OCI-LY1 (cell line): ENCODE measurements at regions not wholly inside any gene's neighbourhood (a gene's known extent, or its start where the extent isn't known, plus 50 kb on each side); places are given as distances from the start of the nearest gene placed in this dataset.

Experiments used
- H2AFZ ChIP-seq: fragments of 200-600 bp; sonication (generic), shearing (Covaris generic); 2 replicates; pipeline ENCODE4 v1.6.0; 2014; ENCODE audit warnings: antibody characterized with exemption, mild to moderate bottlenecking, low read length
- H3F3A ChIP-seq: fragments of 200-600 bp; sonication (generic), shearing (Covaris generic); 2 replicates; pipeline ENCODE4 v1.6.0; 2014; ENCODE audit warnings: mild to moderate bottlenecking, antibody characterized with exemption, low read length, moderate library complexity; ENCODE audit not compliant: insufficient read depth
- H3K27ac ChIP-seq: fragments of 200-600 bp; sonication (generic); 2 replicates; pipeline ENCODE4 v1.5.1; 2014; ENCODE audit warnings: low read length, mixed run types, mild to moderate bottlenecking, low read depth; ENCODE audit not compliant: poor library complexity, severe bottlenecking
- H3K27me3 ChIP-seq: fragments of 200-600 bp; sonication (generic); 2 replicates; pipeline ENCODE4 v1.6.0; 2014; ENCODE audit warnings: antibody characterized with exemption, mild to moderate bottlenecking, low read length, moderate library complexity; ENCODE audit not compliant: insufficient read depth
- H3K36me3 ChIP-seq: fragments of 200-600 bp; sonication (generic); 2 replicates; pipeline ENCODE4 v1.6.1; 2014; ENCODE audit warnings: mild to moderate bottlenecking, antibody characterized with exemption, low read length, moderate library complexity, mixed read lengths; ENCODE audit not compliant: insufficient read depth
- H3K4me1 ChIP-seq: fragments of 200-600 bp; sonication (generic); 2 replicates; pipeline ENCODE4 v1.5.1; 2014; ENCODE audit warnings: mild to moderate bottlenecking, low read length, moderate library complexity; ENCODE audit not compliant: insufficient read depth, severe bottlenecking
- H3K4me2 ChIP-seq: fragments of 200-600 bp; sonication (generic), shearing (Covaris generic); 2 replicates; pipeline ENCODE4 v1.6.1; 2014; ENCODE audit warnings: low read length
- H3K4me3 ChIP-seq: fragments of 200-600 bp; sonication (generic); 2 replicates; pipeline ENCODE4 v1.5.1; 2014; ENCODE audit warnings: low read length, low read depth, mild to moderate bottlenecking, mixed read lengths; ENCODE audit not compliant: poor library complexity, severe bottlenecking
- H3K79me2 ChIP-seq: fragments of 200-600 bp; shearing (Covaris generic); 2 replicates; pipeline ENCODE4 v1.6.1; 2016; ENCODE audit warnings: mixed run types, low read length, mixed read lengths; ENCODE audit not compliant: insufficient read depth
- H3K9ac ChIP-seq: fragments of 200-600 bp; sonication (generic), shearing (Covaris generic); 2 replicates; pipeline ENCODE4 v1.6.1; 2014; ENCODE audit warnings: mild to moderate bottlenecking, low read length, mixed read lengths
- H3K9me2 ChIP-seq: fragments of 200-600 bp; sonication (generic), shearing (Covaris generic); 2 replicates; pipeline ENCODE4 v1.6.1; 2014; ENCODE audit warnings: low read depth, mild to moderate bottlenecking, low read length, mixed read lengths
- H3K9me3 ChIP-seq: fragments of 200-600 bp; shearing (Covaris generic); 2 replicates; pipeline ENCODE4 v1.6.1; 2014; ENCODE audit warnings: low read length, mixed read lengths
- H4K20me1 ChIP-seq: fragments of 200-600 bp; sonication (generic), shearing (Covaris generic); 2 replicates; pipeline ENCODE4 v1.6.0; 2016; ENCODE audit warnings: mild to moderate bottlenecking, low read length; ENCODE audit not compliant: insufficient read depth
- CTCF ChIP-seq: fragments of 200-600 bp; sonication (generic), shearing (Covaris generic); IDR thresholded peaks from 2 replicates; pipeline ENCODE4 v1.5.1; 2017; ENCODE audit warnings: mild to moderate bottlenecking, antibody characterized with exemption, low read length, moderate library complexity, mixed read lengths
- EZH2 ChIP-seq: fragments of 200-600 bp; sonication (generic), shearing (Covaris generic); IDR thresholded peaks from 2 replicates; pipeline ENCODE4 v1.8.0; 2017; ENCODE audit warnings: borderline replicate concordance, mixed run types, mild to moderate bottlenecking, antibody characterized with exemption, low read length, moderate library complexity, mixed read lengths

GRCh38 chr4:13912966-13913365 lies 285.4 kb upstream of the BOD1L1 start:
- Histone ChIP-seq H3K9me2 (no peaks in the 10 kb centered on the region), H3K9me3 (no peaks in the 10 kb centered on the region), H3K4me3 (no peak overlapping the region), H3K9ac (no peak overlapping the region), H4K20me1 (no peaks in the 10 kb centered on the region), H3K27ac (no peak overlapping the region), H3K4me1 (no peaks in the 10 kb centered on the region), H2AFZ (no peak overlapping the region), H3K4me2 (no peak overlapping the region), H3F3A (no peaks in the 10 kb centered on the region), H3K27me3 (no peaks in the 10 kb centered on the region), H3K79me2 (no peaks in the 10 kb centered on the region), H3K36me3 (no peaks in the 10 kb centered on the region)
- TF ChIP-seq EZH2 (no peak), CTCF (no peak)

- Histone ChIP-seq H3F3A (no peaks in the 10 kb centered on the region), H3K36me3 (no peaks in the 10 kb centered on the region), H3K9me2 (no peaks in the 10 kb centered on the region), H3K27me3 (no peaks in the 10 kb centered on the region), H3K9me3 (no peaks in the 10 kb centered on the region), H3K79me2 (no peaks in the 10 kb centered on the region), H3K4me2 (no peak overlapping the region), H3K4me1 (no peaks in the 10 kb centered on the region), H3K9ac (no peak overlapping the region), H3K27ac (no peak overlapping the region), H3K4me3 (no peak overlapping the region), H4K20me1 (no peaks in the 10 kb centered on the region), H2AFZ (no peak overlapping the region)
- TF ChIP-seq CTCF, result no peak
Observed at GRCh38 chr4:13917015-13917414, 289.5 kb upstream of the BOD1L1 start.

- Histone ChIP-seq H2AFZ (no peak overlapping the region), H3F3A (no peaks in the 10 kb centered on the region), H3K9ac (no peak overlapping the region), H4K20me1 (no peaks in the 10 kb centered on the region), H3K27ac (no peak overlapping the region), H3K4me3 (no peak overlapping the region), H3K27me3 (no peaks in the 10 kb centered on the region), H3K9me3 (no peaks in the 10 kb centered on the region), H3K4me2 (no peak overlapping the region), H3K4me1 (no peaks in the 10 kb centered on the region), H3K9me2 (no peaks in the 10 kb centered on the region), H3K36me3 (no peaks in the 10 kb centered on the region), H3K79me2 (no peaks in the 10 kb centered on the region)
- TF ChIP-seq EZH2, result no peak
- TF ChIP-seq CTCF, result no peak
Observed at GRCh38 chr4:13918110-13918509, 290.6 kb upstream of the BOD1L1 start.
